Muscle of leg (tissue), 3 donors: ENCODE measurements at regions not wholly inside any gene's neighbourhood (a gene's known extent, or its start where the extent isn't known, plus 50 kb on each side); places are given as distances from the start of the nearest gene placed in this dataset.
A peak's percentile ranks its signal among the peaks of the same experiment; 100 is the strongest.

Source experiments
- DNase-seq: peaks from one replicate; pipeline ENCODE4 v3.0.0; 2013
- H3K27ac ChIP-seq: one replicate; pipeline ENCODE4 v1.5.1; 2013; ENCODE audit warnings: mild to moderate bottlenecking, low read length, control low read depth
- H3K27me3 ChIP-seq: one replicate; pipeline ENCODE4 v1.6.1; 2013; ENCODE audit warnings: low read length; ENCODE audit not compliant: control insufficient read depth, insufficient read depth
- H3K36me3 ChIP-seq: one replicate; pipeline ENCODE4 v1.6.1; 2013; ENCODE audit warnings: low read length; ENCODE audit not compliant: control insufficient read depth, insufficient read depth
- H3K4me1 ChIP-seq: one replicate; pipeline ENCODE4 v1.6.1; 2013; ENCODE audit warnings: low read length; ENCODE audit not compliant: control insufficient read depth, insufficient read depth
- H3K4me3 ChIP-seq: one replicate; pipeline ENCODE4 v1.5.1; 2013; ENCODE audit warnings: low read length, control low read depth
- H3K9me3 ChIP-seq: replicated peaks from 2 replicates; pipeline ENCODE4 v1.6.1; 2013; ENCODE audit warnings: low read depth, low read length; ENCODE audit not compliant: control insufficient read depth
- whole genome bisulfite sequencing: methylation state at CpG from one replicate; pipeline ENCODE4 v1.1.5; 2013; ENCODE audit warnings: missing lambda C conversion rate; ENCODE audit not compliant: insufficient coverage; 5-methylcytosine and 5-hydroxymethylcytosine counted together

- H3K9me3 ChIP-seq: peaks cover 2% of the 10 kb centered on the region
Measured at GRCh38 chr20:22703843-22704242, 119.5 kb upstream of the FOXA2 start.

DNA sequence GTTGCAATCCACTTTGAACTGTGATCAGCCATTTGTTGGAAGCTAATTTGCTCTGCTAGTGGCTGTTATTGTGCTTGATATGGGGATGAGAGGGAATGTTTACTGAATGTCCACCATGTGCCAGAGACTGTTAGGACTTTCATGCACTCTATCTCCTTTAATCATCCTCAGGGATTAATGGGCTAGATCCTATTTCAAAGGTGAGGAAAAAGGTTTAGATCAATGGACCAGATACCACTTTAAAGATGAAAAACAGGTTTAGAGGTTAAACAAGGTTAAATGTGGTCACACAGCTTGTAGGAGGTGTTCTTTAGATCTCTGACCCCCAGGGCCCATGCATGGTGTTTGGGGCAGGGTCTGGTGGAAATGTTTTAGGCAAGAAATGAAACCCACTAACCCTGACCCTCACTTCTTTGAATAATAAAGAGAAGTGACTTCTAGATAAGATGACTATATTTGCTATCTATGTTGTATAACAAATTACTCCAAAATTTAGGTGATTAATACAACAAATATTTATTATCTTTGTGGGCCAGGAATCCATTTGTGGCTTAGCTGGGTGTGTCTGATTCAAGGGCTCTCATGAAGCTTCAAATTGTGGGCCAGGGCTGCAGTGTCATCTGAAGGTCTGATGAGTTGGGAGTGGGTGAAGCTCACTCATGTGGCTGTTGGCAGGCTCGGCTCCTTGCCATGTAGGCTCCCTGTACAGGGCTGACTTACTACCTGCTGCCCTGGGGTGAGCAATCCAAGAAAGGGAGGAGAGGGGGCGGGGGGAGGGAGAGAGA, 127.8 kb upstream of the FOXA2 start:
- DNase-seq: no peak
- Histone ChIP-seq H3K27me3 (no peaks in the 10 kb centered on the region), H3K4me3 (no peak overlapping the region), H3K9me3 (no peaks in the 10 kb centered on the region), H3K36me3 (no peaks in the 10 kb centered on the region), H3K4me1 (peaks cover 2% of the 10 kb centered on the region), H3K27ac (no peak overlapping the region)
- WGBS: no CpG with 5 or more reads among the region's 2 CpGs

More at GRCh38 chr20:22703843-22704242, 119.5 kb upstream of the FOXA2 start:
- H3K27me3 ChIP-seq: no peaks in the 10 kb centered on the region
- H3K36me3 ChIP-seq: no peaks in the 10 kb centered on the region
- no peak for DNase-seq
- no peaks in the 10 kb centered on the region for H3K4me1 ChIP-seq
- H3K27ac ChIP-seq: no peak overlapping the region
- H3K4me3 ChIP-seq: no peak overlapping the region

- DNase-seq: peak; percentile 77
Measured at GRCh38 chr20:22716821-22717351, 132.5 kb upstream of the FOXA2 start.

DNA sequence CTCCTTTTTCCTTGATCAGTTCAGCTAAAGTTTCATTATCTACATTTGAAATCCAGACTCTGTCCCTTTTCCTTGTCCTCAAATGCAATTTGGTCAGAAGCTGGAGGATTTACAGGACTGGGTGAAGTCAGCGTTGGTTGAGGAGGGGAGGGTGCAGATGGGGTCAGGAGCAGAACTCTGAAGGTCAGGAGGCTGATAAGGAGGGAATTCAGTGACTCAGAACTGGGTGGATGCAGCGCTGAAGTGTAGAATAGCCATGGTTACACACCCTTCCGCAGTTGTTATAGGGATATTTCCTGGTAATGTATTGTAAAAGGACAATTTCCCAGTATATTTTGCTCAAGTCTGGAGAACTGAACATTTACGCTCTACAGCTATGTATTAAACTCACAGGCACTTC, 133.1 kb upstream of the FOXA2 start:
- Histone ChIP-seq H3K4me1 (peaks cover 12% of the 10 kb centered on the region), H3K27me3 (no peaks in the 10 kb centered on the region), H3K4me3 (no peak overlapping the region), H3K9me3 (no peaks in the 10 kb centered on the region), H3K36me3 (no peaks in the 10 kb centered on the region), H3K27ac (peak overlapping the region; percentile 39)
- WGBS: 17% methylated on average over 1 of the region's 4 CpGs
- DNase-seq: peak; percentile 25

More at GRCh38 chr20:22716821-22717351, 132.5 kb upstream of the FOXA2 start:
- H3K27ac ChIP-seq: peak overlapping the region; percentile 39
- no peaks in the 10 kb centered on the region for H3K36me3 ChIP-seq
- no peak overlapping the region for H3K4me3 ChIP-seq
- no peaks in the 10 kb centered on the region for H3K27me3 ChIP-seq
- peaks cover 12% of the 10 kb centered on the region for H3K4me1 ChIP-seq
- no peaks in the 10 kb centered on the region for H3K9me3 ChIP-seq
- 23% methylated on average over 5 of the region's 5 CpGs for WGBS

- peak; percentile 53 for DNase-seq
- no peaks in the 10 kb centered on the region for H3K36me3 ChIP-seq
- no peaks in the 10 kb centered on the region for H3K9me3 ChIP-seq
- 15% methylated on average over 6 of the region's 7 CpGs for WGBS
- H3K4me3 ChIP-seq: no peak overlapping the region
- peak overlapping the region; percentile 57 for H3K27ac ChIP-seq
- H3K27me3 ChIP-seq: no peaks in the 10 kb centered on the region
- H3K4me1 ChIP-seq: peaks cover 17% of the 10 kb centered on the region
Measured at GRCh38 chr20:22719167-22719591, 134.8 kb upstream of the FOXA2 start.

GRCh38 chr20:22720206-22720605, 135.8 kb upstream of the FOXA2 start:
- no CpG with 5 or more reads among the region's 2 CpGs for WGBS
- H3K36me3 ChIP-seq: no peaks in the 10 kb centered on the region
- no peak for DNase-seq
- no peaks in the 10 kb centered on the region for H3K27me3 ChIP-seq
- peaks cover 17% of the 10 kb centered on the region for H3K4me1 ChIP-seq
- H3K4me3 ChIP-seq: no peak overlapping the region
- H3K27ac ChIP-seq: no peak overlapping the region
- H3K9me3 ChIP-seq: no peaks in the 10 kb centered on the region

GRCh38 chr20:22722811-22723210, 138.4 kb upstream of the FOXA2 start:
- Histone ChIP-seq H3K27ac (no peak overlapping the region), H3K4me3 (no peak overlapping the region), H3K36me3 (no peaks in the 10 kb centered on the region), H3K9me3 (no peaks in the 10 kb centered on the region), H3K4me1 (peaks cover 15% of the 10 kb centered on the region), H3K27me3 (no peaks in the 10 kb centered on the region)
- DNase-seq: no peak
- WGBS: 63% methylated on average over 1 of the region's 1 CpG

DNA sequence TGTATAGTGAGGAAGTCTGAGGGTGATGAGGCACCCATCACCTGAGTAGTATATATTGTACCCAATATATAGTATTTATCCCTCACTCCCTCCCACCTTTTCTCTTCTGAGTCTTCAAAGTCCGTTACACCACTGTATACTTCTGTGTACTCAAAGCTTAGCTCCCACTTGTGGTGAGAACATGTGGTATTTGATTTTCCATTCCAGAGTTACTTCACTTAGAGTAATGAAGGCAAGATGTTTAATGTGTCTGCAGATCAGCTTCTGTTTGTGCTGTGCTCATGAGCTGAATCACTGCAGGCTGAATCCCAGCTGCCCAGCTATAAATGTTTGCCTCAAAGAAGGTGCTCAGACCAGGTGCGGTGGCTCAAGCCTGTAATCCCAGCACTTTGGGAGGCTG, 139.3 kb upstream of the FOXA2 start:
- no peak overlapping the region for H3K4me3 ChIP-seq
- no peak overlapping the region for H3K27ac ChIP-seq
- no CpG with 5 or more reads among the region's 2 CpGs for WGBS
- no peaks in the 10 kb centered on the region for H3K9me3 ChIP-seq
- no peaks in the 10 kb centered on the region for H3K36me3 ChIP-seq
- no peaks in the 10 kb centered on the region for H3K27me3 ChIP-seq
- no peak for DNase-seq
- H3K4me1 ChIP-seq: peaks cover 12% of the 10 kb centered on the region

DNA sequence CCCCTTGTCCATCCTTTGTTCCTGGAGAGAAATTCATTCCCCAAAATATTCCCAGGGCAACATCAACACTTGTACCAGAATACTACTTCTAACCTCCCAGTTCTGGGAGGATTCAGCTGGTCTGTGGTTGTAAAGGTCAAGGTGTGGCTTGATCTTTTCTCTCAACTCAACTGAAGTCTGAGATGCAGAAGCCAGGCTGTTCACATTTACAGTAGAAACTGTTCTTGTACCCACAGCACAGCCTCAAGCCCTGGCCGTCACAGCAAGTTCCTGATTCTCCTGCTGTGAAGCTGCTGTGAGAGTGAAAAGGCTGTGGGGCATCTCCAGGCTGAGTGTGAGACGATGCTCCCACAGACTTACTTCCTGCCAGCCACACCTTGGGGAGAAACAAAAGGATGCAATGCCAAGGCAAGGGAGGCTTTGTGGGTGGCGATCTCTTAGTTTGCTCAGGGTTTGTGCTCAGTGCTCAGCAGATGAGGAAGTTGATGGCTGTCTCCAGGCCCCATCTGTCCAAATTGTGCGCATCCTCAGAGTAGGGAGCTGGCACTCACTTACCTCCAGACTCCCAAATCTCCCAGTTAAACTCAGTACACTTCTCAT, 143.9 kb upstream of the FOXA2 start:
- H3K36me3 ChIP-seq: no peaks in the 10 kb centered on the region
- no peaks in the 10 kb centered on the region for H3K9me3 ChIP-seq
- H3K27ac ChIP-seq: no peak overlapping the region
- 80% methylated on average over 1 of the region's 4 CpGs for WGBS
- DNase-seq: no peak
- no peaks in the 10 kb centered on the region for H3K27me3 ChIP-seq
- H3K4me1 ChIP-seq: no peaks in the 10 kb centered on the region
- H3K4me3 ChIP-seq: no peak overlapping the region

- no peaks in the 10 kb centered on the region for H3K27me3 ChIP-seq
- no peaks in the 10 kb centered on the region for H3K9me3 ChIP-seq
- no peaks in the 10 kb centered on the region for H3K4me1 ChIP-seq
- H3K27ac ChIP-seq: no peak overlapping the region
- H3K36me3 ChIP-seq: no peaks in the 10 kb centered on the region
- no peak overlapping the region for H3K4me3 ChIP-seq
- DNase-seq: no peak
Measured at GRCh38 chr20:22729180-22729579, 144.8 kb upstream of the FOXA2 start.
